Activated gamma-delta T cell treated with Interleukin-2 at 50 U/mL for 16 hours (primary cell): ENCODE measurements at regions not wholly inside any gene's neighbourhood (a gene's known extent, or its start where the extent isn't known, plus 50 kb on each side); places are given as distances from the start of the nearest gene placed in this dataset.

Experiments
- DNase-seq: peaks from one replicate; pipeline ENCODE4 v3.0.0-alpha.2; 2020

DNA sequence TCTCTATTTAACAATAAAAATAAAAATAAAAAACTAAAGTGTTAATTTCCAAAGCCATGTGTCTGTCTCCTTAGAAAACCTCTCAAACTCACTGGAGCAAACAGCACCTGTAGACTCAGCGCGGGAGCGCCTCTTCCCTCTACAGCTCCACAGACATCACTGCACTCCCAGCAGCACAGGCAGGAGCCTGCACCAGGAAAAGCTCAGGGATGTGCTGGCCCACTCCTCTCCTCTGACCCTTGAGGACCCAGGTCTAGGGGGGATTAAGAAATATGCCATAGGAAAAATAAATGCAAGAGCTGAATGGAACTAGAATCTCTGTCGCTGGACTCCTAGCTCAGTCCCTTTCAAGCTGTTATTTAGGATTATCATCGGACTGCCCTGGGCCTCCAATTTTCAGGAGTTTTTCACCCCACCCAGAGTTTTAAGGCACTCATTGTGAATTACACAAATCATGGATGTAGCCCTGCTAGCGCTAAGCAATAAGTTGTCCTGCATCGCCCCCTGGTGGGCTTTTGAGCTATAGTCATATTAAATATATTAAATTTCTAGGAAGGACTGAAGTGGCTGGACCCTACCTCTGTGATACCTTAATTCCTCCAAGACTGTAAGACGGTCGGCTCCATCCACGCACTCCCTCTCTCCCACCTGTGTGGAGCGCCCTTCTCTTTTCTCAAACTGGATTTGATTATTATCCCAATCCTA, 333.9 kb downstream of the UQCRFS1 start:
- peak; percentile 50 for DNase-seq

DNA sequence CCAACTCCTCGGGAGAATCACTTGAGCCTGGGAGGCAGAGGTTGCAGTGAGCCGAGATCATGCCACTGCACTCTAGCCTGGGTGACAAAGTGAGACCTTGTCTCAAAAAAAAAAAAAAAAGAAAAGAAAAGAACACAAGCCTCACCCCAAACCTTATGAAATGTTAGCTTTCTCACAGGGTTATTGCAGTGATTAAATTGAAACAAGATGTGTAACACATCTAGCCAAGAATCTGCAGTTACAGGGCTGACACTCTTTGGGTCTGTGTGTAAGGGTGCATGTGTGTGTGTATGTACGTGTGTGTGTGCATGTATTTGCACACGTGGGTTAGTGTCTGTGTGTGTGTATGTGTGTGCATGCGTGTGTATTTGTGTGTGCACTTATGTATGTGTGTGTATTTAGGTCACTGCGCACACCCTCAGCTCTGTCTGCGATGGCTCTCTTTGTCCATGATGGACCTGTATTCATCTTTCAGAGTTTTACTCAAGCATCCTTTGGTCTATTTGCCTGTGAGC, 336.3 kb downstream of the UQCRFS1 start:
- DNase-seq = no peak

DNA sequence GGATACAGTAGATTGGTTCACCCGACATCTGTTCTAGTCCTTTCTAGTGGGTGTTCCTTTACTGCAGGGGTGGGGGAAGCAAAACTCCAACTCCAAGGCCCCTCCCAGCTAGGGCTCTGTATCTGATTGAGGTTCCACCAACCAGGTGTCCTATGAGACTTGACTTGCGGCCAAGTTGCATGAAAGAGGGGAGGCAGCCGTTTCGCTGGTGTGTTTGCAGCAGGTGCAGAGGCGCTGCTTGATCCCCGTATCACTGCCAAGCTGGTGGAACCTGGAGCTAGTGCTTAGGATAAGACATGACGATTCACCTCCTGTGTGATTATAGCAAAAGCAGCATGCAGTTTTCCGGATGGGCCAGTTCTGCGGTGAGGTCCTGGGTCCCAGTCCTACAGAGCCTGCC, 338.2 kb downstream of the UQCRFS1 start:
- DNase-seq = no peak

DNA sequence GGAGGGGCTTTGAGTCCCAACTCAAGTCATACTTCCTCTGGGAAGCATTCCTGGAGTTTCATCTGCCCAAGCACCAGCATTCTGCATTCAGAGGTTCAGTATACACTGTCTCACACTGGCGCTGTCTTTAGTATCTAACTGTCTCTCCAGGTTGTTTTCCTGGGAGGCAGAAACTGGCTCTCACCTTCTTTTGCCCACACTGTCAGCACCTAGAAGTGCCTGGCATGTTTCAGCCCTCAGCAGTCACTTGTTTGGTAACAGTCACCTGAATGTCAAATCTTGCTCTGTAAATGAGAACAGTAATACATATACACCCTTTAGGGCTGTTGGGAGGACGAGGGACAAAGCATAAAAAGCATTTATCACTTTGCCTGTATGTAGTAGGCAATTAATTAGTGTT, 339.6 kb downstream of the UQCRFS1 start:
- no peak for DNase-seq

DNA sequence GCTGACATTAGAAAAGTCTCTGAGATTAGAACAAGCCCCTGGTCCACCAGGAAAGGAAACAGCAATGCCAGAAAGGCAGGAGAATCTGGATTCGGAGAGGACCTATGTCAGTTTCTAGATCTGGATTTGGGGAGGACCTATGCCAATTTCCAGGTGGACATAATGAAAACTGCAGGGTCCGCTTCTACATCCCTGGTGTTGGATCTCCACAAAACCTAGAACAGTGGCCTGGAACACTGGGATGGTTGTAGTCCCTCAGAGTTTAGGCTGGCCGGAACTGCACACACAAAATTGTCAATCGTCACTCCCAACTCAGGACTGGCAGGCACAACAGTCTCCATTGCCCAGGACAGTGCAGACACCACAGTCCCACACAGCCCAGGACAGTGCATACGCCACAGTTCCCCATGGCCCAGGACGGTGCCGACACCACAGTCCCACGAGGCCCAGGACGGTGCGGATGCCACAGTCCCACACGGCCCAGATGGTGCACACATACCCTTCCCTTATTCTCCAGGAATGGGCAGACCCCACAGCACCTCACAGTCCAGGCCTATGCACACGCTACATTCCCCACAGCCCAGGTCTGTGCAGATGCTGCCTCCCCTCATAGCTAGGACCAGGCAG, 341.7 kb downstream of the UQCRFS1 start:
- DNase-seq = no peak

DNA sequence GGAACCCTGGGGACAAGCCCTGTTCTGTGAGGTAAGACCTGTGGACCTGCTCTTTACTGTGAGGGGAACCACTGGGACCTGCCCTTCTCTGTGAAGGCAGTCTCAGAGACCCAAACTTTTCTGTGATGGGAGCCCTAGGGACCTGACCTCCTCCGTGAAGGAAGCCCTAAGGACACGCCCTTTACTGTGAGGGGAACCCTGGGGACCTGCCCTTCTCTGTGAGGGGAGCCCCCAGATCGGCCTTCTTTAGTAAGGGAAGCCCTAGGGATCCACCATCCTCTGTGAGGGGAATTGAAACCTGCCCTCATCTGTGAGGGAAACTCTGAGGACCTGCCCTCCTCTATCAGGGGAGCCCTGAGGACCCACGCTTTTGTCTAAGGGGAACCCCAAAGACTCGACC, 343.5 kb downstream of the UQCRFS1 start:
- DNase-seq = no peak

DNA sequence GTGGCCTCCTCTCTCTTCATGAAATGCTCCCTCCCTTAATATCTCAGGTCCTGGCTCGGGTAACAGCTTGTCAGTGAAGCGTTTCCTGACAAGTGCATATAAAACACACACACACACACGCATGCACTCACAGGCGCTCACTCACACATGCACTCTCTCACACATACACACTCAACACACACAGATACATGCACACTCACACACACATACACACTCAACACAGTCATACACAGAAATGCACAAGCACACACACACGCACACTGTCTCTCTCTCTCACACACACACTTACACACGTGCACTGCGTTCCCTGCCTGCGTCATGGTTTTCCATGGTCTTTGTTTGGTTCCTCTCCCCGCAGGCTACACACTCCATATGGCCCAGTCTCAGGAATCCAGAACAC, 344.1 kb downstream of the UQCRFS1 start:
- DNase-seq = no peak

DNA sequence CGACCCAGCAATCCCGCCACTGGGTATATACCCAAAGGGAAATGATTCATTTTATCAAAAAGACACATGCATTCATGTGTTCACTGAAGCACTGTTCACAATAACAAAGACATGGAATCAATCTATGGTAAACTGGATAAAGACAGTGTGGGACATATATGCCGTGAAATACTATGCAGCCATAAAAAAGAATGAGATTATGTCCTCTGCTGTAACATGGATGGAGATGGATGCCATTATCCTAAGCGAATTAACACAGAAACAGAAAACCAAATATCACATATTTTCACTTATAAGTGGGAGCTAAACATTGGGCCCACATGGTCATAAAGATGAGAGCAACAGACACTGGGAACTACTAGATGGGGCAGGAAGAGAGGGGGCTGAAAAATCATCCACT, 345.0 kb downstream of the UQCRFS1 start:
- no peak for DNase-seq

DNA sequence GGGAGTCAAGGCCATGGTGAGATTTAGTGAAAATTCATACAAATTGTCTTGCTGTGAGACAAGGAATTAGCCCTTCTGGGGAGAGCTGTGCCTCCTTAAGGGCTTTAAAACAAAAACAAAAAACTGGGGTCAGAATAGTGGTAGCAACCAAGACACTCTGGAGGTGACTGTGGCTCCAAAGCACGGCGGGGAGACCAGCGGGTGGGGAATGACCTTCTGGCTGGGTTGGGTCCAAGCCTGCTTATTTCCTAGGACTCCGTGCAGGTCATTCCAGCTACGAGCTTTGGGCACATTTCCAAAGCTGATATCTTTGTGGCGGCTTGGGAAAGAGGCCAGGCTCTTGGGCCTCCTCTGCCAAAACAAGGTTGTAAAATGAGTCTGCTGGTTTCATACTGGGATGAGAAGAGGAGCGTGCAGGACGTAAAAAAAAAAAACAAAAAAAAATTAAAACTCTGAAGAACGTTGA, 348.3 kb downstream of the UQCRFS1 start:
- no peak for DNase-seq

DNA sequence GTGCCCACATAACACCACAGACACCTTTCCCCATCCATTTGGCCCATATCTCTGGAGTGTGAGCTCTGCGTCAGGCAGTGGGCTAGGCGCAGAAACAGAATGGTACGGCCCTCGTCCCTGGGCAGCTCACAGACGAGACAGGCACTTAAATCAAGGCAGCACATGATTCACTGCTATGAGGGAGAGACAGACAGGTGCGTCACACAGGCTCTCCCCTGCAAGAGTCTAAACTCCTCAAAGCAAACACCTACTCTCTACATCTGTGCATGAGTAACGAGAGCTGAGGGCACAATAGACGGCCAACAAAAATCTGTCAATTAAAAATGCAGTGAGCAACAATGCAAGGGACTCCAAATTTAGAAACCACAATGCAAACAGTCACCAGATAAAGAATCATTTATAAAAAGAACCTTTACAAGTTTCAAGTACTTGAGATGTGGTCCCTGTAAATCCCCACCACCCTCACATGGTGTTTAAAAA, 348.9 kb downstream of the UQCRFS1 start:
- no peak for DNase-seq

DNA sequence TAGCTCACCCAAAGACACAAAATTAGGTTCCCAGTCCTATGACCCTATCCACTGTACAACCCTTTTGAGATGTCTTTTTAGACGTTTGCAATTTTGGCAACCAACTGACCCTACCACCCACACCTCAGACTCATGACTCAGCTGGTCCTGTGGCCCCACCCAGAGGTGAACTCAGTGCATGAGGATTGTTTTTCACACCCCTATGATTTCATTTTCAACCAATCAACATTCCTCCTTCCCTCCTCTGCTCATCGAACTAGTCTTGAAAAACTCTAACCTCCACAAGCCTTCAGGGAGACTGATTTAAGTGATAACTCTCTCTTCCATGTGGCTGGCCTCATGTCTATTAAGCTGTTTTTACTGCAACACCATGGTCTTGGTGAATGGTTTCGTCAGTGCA, 350.7 kb downstream of the UQCRFS1 start:
- DNase-seq = no peak

DNA sequence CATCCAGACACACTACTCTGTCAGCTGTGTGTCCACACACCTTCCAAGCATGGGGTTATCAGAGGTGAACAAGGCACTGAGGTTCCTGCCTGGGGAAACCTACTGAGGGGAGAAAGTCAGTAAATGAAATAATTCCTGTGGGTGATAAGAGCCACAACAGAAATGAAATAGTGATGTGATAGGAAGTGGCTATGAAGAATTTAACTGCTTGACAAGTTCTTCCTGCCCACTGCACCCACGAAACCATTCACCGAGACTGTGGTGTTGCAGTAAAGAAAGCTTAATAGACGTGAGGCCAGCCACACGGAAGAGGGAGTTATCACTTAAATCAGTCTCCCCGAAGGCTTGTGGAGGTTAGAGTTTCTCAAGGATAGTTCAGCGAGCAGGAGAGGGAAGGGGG, 353.1 kb downstream of the UQCRFS1 start:
- DNase-seq = no peak

DNA sequence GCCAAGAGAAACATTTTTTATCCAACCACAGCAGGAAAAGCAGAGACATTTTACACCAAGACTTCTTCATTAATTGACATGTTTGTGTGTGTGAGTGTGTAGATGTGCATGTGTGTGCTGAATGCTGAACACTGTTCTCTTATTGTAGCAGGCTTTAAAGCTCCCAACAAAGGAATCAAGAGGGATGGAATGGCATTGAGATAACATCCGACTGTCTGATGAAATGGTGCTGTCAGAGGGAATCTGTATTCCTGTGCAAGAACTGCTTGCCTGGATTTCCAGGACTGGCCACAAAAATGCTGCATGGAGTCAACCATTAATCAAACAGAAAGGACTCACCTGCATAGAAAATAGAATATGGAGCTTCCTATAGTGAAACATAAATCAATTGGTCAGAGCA, 354.0 kb downstream of the UQCRFS1 start:
- no peak for DNase-seq

DNA sequence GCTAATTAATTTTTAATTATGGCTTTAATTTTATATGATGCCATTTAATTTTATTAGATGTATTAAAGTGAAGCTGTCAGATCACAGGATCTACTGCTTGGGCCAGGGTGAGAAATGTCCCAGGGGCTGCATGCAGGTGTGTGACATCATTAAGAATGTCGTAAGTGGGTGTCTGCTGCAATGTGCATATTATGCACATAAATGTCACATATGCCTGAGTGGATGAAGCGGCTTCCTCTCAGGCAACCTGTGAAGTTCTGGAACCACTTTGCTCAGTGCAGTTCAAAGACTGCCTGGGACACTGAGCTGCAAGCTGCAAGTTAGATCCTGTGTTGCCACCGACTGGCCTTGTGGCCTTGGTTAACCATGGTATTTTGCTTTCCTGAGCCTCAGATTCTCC, 355.0 kb downstream of the UQCRFS1 start:
- no peak for DNase-seq

DNA sequence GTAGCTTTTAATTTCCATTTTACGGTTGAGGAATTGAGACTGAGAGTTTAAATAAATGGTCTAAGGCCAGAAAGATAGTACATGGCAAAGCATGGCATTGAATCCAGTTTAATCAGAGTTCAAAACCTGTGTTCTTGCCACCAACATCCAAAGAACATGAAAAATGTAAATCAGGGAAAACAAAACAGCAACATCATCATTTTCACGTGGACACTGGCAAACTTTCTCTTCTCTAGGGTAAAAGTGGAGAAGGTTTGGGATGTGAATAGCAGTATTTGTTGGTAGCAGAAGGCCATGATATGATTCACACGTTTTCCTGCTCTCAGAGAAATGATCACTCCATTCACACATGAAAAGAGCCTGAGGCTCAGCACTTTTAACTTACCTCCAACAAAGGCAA, 357.7 kb downstream of the UQCRFS1 start:
- no peak for DNase-seq

DNA sequence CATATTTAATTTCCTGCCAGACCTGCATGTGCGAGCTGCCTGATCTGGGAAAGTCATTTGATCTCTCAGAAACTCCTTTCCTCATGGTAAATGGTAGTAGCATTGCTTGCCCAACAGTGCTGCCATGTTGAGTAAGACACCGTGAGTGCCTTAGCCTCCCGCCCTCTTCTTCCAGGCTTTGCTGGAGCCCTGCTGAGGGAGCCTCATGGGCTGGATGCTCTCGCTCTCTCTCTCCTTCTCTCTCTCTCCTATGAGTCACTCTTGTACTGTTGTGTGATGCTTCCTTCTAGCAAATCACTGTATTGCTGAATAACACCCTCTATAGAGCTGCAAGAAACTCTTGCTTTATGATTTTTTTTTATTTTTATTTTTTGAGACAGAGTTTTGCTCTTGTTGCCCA, 365.5 kb downstream of the UQCRFS1 start:
- no peak for DNase-seq

DNA sequence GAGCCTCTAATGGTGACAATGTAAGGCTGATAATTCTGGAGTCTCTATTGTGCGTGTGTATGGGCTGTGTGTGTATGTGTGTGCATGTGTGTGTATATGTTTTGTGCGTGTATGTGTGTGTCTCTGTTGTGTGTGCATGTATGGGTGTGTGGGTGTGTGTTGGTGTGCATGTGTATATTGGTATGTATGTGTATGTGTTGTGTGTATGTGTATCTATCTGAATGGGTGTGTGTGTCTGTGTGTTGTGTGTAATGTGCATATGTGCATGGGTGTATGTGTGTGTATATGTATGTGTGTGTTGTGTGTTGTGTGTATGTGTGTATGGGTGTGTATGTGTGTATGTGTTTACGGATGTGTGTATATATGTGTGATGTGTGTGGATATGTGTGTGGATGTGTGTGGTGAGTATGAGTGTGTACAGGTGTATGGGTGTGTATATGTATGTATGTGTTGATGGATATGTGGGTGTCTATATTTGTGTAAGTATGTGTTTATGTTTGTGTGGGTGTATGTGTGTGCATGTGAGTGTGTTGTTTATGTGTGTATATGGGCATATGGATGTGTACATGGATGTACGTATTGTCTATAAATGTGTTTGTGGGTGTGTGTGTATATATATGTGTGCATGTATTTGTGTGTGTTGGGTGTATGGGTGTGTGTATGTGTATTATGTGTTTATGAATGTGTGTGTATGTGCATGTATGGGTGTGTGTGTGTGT, 366.7 kb downstream of the UQCRFS1 start:
- DNase-seq = no peak

DNA sequence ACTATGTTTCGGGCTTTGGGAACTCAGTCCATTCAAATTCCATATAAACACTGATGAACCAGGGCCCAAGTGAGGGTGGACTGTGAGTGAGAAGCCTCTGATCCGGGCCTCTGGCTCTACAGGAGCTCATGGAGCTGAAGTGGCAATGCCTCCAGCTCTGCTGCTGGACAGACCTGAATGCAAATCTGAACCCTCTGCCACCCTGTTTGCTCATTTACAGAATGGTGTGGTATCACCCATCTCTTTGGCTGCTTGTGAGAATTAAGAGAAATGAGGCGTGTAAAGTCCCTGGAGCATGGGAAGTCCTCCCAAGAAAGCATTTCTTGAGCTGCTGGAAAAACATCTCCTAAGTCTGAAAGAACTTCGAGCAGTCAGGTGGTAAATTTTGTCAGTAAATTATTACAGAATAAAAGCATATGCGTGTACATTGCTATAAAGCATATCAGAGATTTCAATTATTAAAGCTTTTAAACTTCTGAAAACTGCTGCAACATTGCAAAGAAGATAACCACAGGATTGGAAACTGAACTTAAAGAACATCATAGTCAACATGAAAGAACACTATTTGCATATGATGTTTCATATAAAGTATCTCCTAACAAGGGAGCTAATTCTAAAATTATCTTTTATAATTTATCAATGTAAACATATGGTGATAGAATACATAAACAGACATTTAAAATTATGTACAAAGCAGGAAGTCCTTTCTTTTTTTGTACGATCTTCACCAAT, 369.0 kb downstream of the UQCRFS1 start:
- DNase-seq = no peak

DNA sequence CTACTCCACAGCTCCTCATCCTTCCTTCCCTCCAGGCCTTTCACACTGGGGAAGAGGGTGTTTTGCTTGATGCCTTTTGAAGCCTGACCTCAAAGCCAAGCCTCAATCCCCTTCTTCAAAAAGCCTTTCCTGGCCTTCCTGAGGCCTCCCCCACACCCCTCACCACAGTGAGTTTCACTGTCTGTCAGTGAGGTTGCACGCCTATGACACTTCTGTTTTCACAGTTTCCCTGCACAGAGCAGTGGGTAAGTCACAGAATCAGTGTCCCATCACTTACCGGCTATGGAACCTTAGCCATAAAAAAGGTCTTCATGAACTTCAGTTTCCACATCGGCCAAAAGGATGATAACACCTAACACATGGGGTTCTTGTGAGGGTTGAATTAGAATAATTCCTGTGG, 371.4 kb downstream of the UQCRFS1 start:
- no peak for DNase-seq

DNA sequence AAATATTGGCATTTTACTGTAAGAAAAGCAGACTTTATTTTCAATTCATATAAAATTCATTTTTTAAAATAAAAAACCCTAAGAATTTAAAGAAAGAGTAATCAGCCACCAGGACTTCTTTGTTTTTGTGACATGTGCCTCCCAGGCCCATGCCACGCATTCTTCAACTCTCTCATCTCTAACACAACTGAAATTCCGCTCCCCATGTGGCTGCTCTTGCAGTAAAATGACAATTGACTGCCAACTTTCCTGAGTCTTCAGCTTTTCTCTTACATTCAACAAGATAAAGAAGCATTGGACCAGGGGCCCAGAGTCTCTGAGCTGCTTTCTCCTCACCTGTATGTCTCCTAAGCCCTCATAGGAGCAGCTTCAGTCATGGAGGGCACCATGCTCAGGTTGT, 372.1 kb downstream of the UQCRFS1 start:
- DNase-seq = no peak

DNA sequence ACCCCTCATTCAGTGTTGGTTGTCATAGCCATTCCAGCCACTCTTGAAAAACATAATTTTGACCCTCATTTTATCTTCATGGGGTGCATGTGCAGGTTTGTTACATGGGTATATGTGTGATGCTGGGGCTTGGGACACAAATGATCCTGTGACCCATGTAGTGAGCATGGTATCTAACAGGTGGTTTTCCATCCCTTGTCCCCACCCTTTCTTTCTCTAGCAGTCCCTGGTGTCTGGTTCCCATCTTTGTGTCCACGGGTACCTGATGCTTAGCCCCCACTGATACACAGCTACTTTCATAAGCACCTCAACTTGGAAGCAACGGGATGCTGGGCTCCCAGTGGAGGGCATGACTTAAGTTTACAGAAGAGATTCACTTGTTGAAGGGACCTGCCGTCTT, 373.5 kb downstream of the UQCRFS1 start:
- DNase-seq = no peak

DNA sequence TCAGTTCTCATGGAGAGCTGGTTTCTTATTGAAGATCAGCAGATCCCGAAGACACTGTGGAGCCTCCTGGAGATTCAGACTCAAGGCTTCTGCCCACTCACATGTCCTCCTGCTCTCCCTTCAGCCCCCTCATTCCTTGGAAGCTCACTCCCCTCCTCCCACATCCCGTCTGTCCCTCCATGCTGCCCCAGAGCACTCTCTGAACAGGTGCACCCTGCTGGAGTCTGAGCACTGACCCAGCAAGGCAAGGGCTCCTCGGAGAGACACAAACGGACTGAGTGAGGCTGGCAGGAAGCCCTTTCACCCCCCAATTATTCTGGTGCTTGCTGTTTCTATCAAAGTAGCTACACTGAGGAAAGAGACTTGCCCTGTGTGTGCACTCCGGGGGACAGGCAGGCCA, 374.0 kb downstream of the UQCRFS1 start:
- no peak for DNase-seq

DNA sequence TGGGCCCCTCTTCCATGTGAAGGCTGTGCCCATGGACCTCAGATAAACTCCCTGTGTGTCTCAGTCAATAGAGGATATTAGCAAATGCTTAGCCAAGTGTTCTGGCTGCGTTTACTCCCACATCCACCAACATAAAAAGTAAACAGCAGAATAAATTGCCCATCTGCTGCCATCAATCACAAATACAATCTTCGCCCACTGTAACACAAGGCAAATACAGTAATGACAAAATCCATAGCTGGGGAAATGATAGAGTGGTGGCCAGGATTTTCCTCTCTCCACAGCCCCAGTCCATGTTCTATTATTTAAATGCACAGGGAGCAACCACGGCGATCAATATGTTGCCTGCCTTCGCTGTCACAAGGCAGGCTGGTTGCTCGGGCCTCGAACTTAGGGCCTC, 376.5 kb downstream of the UQCRFS1 start:
- DNase-seq = no peak
